GM21390 (cell line): ENCODE measurements at regions not wholly inside any gene's neighbourhood (a gene's known extent, or its start where the extent isn't known, plus 50 kb on each side); places are given as distances from the start of the nearest gene placed in this dataset.
"Not testable (repeated sequence)": the region's sequence is repeated elsewhere in the genome, so short reads cannot be mapped to it uniquely, and the experiment has no call there.

Experiments
- ATAC-seq: cut with Tn5 transposase; IDR thresholded peaks from one replicate; pipeline ENCODE4 v1.9.1; 2021; ENCODE audit not compliant: unreplicated experiment

DNA sequence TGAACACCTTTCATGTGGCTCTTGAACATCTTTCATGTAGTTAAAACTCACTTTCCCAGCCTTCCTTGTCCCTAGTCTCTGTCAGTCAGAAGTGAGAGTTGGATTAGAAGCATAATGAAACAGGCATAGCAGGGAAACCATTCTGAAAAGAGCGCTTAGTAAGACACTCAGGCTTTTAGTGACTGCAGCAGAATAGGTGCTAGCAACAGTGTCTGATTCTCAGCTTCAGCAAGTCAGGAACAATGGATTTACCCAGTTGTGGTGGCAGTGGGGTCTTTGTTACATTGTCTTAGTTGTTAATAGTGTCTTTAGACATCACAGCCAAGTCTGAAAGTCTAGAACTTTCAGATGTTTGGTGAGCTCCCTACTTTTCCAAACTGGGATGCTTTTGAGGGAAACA, 177.1 kb upstream of the PCDH7 start:
- no peak for ATAC-seq

- ATAC-seq: no peak
Observed at GRCh38 chr4:30553151-30553550, 167.0 kb upstream of the PCDH7 start.

DNA sequence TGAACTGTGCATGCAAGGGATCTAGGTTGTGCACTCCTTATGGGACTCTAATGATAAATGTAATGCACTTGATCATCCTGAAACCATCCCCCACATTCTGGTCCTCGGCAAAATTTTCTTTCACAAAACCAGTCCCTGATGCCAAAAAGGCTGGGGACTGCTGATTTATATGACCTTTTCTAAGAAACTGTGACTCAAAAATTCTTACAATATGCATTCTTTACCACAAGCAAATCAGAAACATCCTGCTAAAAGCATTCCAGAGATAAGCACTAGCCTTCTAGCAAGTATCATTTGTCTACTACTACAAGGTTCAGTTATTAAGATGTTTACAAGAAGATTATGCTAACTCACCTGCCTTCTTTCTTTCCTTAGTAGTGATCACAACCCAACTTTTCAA, 166.5 kb upstream of the PCDH7 start:
- ATAC-seq: no peak

DNA sequence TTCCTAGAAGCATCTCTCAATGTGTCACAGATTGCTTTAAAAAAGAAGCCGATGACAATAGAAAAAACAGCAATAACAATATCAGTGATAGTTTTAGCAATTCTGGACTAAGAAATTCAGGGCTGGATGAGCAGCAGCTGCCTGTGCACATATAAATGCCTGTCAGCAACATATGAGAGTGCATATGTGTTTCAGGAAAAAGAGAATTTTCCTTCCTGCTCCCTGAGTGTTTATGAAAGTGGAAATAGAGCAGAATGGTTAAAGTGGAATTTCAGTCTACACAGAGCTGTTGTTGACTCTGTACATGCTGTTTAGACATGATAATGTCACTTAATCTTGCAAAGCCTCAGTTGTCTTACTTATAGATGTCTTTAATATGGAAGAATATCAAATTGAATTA, 164.4 kb upstream of the PCDH7 start:
- ATAC-seq: no peak

- no peak for ATAC-seq
Observed at GRCh38 chr4:30559481-30559880, 160.7 kb upstream of the PCDH7 start.

DNA sequence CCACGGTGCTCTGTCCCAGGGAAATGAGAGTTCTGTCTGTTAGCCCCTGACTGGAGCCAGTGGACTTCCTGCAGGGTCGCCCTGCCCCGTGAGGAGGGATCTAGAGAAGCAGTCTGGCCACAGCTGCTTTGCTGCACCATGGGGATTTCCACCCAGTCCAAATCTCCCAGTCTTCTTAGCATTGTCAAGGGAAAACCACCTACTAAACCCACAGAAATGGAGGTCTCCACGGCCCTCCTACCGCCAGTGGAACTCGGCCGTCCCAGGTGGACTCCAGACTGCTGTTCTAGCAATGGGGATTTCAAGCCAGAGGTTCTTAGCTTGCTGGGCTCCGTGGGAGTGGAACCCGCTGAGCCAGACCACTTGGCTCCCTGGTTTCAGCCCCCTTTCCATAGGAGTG, 133.3 kb upstream of the PCDH7 start:
- no peak for ATAC-seq

GRCh38 chr4:30589669-30590068, 130.5 kb upstream of the PCDH7 start:
- not testable (repeated sequence) for ATAC-seq

DNA sequence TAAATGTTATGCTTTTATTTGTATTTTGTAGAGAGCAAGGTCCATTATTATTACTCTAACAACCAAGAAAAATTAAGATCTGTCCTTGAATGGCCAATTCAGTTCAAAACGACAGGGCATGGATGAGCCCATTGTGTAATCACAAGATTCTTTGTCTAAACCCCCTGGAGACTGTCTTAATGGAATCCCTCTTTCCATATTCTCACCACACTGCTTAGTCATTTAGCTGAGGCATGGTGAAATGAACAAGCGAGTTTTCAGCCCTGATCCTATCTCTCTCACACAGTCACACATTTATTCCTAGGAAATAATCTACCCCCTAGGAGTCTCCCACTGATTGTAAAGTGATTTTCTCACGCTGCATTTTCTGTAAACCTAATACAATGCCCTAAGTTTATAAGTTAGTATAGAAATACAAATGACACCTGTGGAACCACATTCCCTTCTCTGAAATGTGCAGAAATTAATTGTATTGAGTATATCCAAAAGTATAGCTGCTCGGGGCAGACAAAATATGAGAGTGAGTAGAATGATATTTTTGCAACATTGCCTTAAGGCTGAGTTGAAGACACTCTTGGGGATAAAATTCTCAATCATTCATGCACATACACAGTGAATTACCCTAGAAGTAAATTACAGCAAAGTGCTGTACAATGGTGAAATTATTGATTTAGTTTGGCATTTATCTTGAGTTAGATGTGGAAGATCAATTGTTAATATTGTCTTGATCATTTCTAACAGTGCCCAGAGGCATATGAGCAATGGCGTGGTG, 119.7 kb upstream of the PCDH7 start:
- no peak for ATAC-seq

GRCh38 chr4:30601070-30601865, 118.9 kb upstream of the PCDH7 start:
- no peak for ATAC-seq

GRCh38 chr4:30605616-30606190, 114.5 kb upstream of the PCDH7 start:
- ATAC-seq: no peak

DNA sequence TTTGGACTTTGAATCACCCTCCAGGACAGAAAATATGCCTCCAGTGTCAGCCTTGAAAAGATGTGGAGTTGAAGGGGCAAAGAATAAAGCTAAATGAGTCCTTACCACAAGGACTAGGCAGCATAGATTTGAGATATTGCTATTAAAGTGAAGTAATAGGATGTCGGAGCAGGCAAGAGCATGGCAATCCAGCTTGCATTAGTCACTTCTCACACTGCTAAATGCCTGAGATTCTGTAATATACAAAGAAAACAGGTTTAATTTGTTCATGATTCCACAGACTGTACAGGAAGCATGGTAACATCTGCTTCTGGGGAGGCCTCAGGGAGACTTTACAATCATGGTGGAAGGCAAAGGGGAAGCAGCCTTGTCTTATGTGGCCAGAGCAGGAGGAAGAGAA, 109.8 kb upstream of the PCDH7 start:
- no peak for ATAC-seq

GRCh38 chr4:30614771-30615170, 105.4 kb upstream of the PCDH7 start:
- no peak for ATAC-seq

DNA sequence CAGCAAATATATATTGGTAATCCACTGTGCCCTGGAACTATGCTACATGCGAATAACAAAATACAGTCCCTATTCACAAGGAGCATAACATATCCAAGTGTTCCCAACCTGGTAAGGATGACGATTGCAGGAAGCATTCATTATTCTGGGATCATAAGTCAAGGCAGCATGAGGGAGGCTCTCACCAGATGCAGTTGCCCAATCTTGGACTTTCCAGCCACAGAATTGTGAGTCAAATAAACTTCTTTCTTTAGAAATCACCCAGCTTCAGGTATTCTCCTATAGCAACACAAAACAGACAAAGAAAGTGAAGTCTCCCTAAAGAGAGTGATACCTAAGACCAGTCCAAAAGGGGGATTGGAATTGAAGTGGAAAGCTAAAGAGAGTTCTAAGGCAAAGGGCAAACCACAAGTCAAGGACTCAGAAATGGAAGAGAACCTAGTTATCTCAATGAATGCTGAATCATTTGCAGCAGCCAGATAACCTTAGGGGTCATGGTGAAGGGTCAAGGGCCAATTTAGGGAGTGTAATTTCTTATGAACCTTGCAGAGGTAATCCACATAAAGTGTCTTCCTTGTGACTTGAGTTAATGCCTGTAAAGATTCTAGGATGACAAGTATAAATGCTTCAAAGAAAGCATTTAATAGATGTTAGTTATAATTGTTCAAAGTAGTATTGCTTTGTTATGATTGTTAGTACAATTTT, 103.1 kb upstream of the PCDH7 start:
- no peak for ATAC-seq

GRCh38 chr4:30617836-30618235, 102.3 kb upstream of the PCDH7 start:
- ATAC-seq: no peak

DNA sequence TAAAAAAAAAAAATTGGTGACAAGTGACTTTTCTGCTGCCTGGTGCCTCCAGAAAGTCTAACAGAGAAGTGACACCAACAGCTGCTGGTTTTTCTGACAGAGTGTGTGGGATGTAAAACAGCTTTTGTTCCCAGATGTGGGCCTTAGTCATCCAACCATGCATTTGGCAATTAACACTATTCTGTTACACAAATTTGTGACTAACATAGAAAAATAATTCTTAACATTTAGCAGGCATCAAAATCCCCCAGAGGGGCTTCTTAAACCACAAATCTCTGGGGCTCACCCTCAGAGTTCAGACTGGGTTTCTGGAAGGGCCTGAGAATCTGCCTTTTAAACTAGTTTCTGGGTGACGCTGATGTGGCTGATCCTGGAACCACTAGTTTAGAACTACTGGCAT, 100.5 kb upstream of the PCDH7 start:
- no peak for ATAC-seq

GRCh38 chr4:30620711-30621110, 99.5 kb upstream of the PCDH7 start:
- no peak for ATAC-seq

- no peak for ATAC-seq
Observed at GRCh38 chr4:30630431-30630830, 89.7 kb upstream of the PCDH7 start.

GRCh38 chr4:30632751-30633150, 87.4 kb upstream of the PCDH7 start:
- no peak for ATAC-seq

DNA sequence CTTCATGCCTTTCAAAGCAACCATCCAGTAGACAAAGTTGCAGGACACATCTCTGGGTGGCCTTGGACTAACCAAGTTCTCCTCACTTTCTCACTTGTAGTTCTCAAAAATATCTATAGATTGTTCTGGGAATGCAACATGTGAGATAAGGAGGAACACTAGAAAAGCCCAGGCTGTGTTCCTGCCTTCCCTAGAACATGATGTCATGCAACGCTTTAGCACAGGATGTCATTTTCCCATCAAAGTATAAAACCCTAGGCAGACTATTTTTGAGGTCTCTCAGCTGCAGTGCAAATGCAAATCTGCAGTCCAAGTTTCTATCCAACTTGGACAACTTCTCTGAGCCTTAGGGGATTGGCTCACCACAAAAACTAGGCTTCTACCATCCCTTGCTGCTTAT, 78.8 kb upstream of the PCDH7 start:
- ATAC-seq: no peak

DNA sequence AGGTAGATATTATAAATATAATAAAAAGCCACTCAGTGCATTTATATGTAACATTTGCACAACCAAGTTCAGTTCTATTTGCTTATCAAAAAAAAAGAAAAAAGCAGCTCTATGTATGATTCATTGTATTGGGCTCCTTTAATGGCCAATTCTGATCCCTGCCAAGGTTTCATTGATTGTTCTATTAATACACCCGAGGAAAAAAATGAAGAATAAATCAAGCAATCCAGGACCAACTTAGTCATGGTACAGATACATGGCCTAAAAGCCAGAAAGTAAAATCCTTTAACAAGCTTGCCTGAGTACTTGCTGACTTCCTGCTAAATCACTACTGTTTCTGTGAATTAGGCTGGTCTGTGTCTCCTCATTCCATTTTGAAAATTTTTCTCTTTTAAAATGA, 77.6 kb upstream of the PCDH7 start:
- ATAC-seq: no peak

DNA sequence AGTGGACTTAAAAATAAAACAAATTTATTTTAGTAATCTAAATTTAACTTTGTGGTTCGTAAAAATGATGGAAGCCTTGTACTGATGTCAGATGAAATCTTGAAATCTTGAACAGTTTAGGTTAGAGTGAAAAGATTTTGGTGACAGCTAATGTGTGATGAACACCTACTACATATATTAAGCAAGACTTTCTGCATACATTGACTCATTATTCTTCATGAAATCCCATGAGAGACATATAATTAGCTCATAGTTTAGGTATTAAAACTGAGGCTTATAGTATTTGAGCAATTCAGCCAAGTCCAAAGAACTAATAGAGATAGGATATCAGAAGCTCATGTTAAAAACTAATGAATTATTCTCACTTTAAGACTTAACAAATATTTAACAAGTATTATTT, 66.9 kb upstream of the PCDH7 start:
- ATAC-seq: no peak

GRCh38 chr4:30656828-30657227, 63.3 kb upstream of the PCDH7 start:
- ATAC-seq: no peak
